ENCODE measurements at regions not wholly inside any gene's neighbourhood (a gene's known extent, or its start where the extent isn't known, plus 50 kb on each side); places are given as distances from the start of the nearest gene placed in this dataset.

DNA sequence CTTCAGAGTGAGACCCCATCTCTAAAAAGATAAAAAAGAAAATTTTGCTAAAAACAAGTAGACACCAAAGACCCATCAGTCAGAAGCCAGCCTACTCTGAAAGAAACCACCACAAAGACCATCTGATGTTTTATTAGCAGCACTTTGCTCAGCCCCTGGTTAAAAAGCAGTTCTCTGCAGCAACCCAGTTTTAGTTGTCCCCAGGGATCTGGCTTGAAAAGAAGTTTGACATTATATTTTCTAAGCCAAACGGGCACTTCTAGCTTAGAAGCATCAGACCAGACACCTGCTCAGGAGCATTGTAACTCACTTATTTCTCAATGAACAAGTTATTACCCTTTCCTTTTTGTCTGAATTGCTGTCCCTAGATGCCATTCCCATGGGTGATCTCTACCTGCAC, 164.2 kb upstream of the ETAA1 start:
- TF ChIP-seq, protein P1, sequence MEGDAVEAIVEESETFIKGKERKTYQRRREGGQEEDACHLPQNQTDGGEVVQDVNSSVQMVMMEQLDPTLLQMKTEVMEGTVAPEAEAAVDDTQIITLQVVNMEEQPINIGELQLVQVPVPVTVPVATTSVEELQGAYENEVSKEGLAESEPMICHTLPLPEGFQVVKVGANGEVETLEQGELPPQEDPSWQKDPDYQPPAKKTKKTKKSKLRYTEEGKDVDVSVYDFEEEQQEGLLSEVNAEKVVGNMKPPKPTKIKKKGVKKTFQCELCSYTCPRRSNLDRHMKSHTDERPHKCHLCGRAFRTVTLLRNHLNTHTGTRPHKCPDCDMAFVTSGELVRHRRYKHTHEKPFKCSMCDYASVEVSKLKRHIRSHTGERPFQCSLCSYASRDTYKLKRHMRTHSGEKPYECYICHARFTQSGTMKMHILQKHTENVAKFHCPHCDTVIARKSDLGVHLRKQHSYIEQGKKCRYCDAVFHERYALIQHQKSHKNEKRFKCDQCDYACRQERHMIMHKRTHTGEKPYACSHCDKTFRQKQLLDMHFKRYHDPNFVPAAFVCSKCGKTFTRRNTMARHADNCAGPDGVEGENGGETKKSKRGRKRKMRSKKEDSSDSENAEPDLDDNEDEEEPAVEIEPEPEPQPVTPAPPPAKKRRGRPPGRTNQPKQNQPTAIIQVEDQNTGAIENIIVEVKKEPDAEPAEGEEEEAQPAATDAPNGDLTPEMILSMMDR (IDR thresholded peaks at IDR 0.05), result no peak
- H3K4me3 ChIP-seq, result no peak overlapping the region
- no peaks in the 10 kb centered on the region for H3K36me3 ChIP-seq
- H3K9me3 ChIP-seq, result no peaks in the 10 kb centered on the region
- intact Hi-C loops (cut with DNase I; ENCODE audit: low total_unique reads), result no loop called here
- no peaks in the 10 kb centered on the region for H3K27me3 ChIP-seq
- no peak for DNase-seq
- no peaks in the 10 kb centered on the region for H3K4me1 ChIP-seq
- H3K27ac ChIP-seq, result no peak overlapping the region

DNA sequence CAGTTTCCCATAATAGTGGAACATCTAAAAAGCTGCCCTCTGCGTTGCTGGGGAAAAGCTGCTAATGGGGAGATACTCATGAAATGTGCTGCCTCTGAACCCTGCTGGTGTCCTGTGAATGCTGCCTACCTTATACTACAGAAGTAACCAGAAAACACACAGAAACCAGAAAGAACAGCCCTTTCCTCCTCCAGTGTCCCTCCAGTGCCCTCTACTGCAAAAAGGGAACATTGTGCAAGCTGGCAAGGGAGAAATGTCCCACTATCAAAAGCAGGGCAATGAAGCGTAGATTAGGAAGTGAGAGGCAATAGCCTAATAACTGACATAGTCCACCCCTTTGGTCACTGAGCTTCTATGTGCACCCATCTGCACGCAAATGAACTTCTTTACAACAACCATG, 162.7 kb upstream of the ETAA1 start:
- TF ChIP-seq, protein P1 (IDR thresholded peaks at IDR 0.05), result peak in 1 of 2 experiments; percentile 19
- Histone ChIP-seq H3K4me3 (no peak overlapping the region), H3K36me3 (no peaks in the 10 kb centered on the region), H3K27me3 (no peaks in the 10 kb centered on the region), H3K27ac (no peak overlapping the region), H3K9me3 (no peaks in the 10 kb centered on the region), H3K4me1 (no peaks in the 10 kb centered on the region)
- intact Hi-C loops (cut with DNase I; ENCODE audit: low total_unique reads), result no loop called here
- DNase-seq, result no peak

DNA sequence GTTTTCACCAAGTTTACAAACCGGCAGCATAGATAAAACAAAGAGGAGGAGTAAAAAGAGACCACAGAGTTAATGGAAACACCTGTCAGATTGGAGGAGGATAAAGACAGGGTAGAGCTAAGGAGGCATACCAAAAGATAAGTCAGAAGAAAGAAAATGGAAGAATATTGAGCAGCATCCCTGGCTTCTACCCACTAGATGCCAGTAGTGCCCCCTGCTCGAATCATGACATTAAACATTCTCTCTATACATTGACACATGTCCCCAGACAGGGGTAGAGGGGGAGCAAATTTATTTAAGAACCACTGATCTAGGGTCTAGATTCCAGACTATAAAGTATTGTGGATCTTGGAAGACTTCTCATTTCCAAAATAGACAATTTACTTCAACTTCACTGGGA, 159.8 kb upstream of the ETAA1 start:
- H3K4me1 ChIP-seq, result no peaks in the 10 kb centered on the region
- no peaks in the 10 kb centered on the region for H3K36me3 ChIP-seq
- intact Hi-C loops (cut with DNase I; ENCODE audit: low total_unique reads), result no loop called here
- H3K4me3 ChIP-seq, result no peak overlapping the region
- no peaks in the 10 kb centered on the region for H3K9me3 ChIP-seq
- TF ChIP-seq, protein P1 (IDR thresholded peaks at IDR 0.05), result no peak
- DNase-seq, result no peak
- no peak overlapping the region for H3K27ac ChIP-seq
- H3K27me3 ChIP-seq, result no peaks in the 10 kb centered on the region

DNA sequence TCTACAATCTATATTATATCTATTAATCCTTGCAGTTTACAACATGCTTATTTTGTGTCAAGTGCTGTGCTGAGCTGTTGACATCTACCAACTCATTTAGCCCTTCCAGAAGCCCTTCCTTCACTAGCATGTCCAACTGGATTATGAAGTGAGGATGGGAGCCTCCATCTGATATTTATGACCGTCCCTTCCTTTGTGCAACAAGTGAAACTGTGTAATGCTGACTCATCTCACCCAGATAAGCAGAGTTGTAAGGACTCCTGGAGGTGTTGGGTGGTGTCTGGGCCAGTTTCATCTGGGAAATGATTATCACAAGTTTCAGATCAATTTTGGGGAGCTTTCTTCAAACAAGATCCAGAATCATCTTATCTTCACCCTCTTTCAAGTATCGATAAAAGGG, 156.6 kb upstream of the ETAA1 start:
- Histone ChIP-seq H3K36me3 (no peaks in the 10 kb centered on the region), H3K9me3 (no peaks in the 10 kb centered on the region), H3K27me3 (no peaks in the 10 kb centered on the region), H3K4me1 (no peaks in the 10 kb centered on the region), H3K4me3 (no peak overlapping the region), H3K27ac (no peak overlapping the region)
- no peak for DNase-seq
- TF ChIP-seq, protein P1 (IDR thresholded peaks at IDR 0.05), result no peak
- intact Hi-C loops (cut with DNase I; ENCODE audit: low total_unique reads), result no loop called here

DNA sequence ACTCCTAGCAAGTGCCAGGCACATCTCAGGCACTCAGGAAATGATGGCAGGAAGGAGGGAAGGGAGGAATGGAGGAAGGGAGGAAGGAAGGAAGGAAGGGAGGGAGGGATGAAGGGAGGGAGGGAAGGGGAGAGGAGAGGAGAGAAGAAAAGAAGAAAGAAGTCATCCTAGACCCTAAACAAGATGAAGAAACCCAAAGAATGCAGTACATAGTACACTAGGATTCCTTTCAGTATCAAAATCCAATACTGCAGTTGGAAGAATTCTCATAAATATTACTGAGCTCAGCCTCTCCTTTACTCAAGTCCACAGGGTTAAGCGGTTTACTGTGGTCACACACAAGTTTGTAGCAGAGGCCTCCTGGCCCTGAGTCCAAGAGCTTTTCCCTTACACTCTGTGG, 155.7 kb upstream of the ETAA1 start:
- Histone ChIP-seq H3K36me3 (no peaks in the 10 kb centered on the region), H3K27me3 (no peaks in the 10 kb centered on the region), H3K27ac (no peak overlapping the region), H3K9me3 (no peaks in the 10 kb centered on the region), H3K4me1 (no peaks in the 10 kb centered on the region), H3K4me3 (no peak overlapping the region)
- no peak for DNase-seq
- TF ChIP-seq, protein P1 (IDR thresholded peaks at IDR 0.05), result no peak
- intact Hi-C loops (cut with DNase I; ENCODE audit: low total_unique reads), result no loop called here

DNA sequence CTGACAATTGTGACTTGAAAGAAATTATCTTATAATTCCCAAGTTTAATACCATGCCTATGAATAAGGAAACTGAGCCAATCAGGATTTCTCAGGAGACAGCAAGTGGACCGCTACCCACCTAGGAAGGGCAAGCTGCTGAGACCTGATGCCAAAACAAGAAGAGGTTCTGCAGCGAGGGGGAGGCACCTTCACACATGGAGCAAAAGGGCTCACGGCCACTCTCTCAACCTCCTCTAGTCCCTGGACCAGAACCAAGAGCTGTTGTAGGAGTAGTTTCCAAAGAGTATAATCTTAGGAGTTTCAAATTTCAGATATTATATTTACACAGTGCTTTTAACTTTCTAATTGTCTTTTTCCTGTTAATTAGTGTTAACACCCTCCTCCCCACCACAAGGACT, 154.7 kb upstream of the ETAA1 start:
- H3K4me1 ChIP-seq, result no peaks in the 10 kb centered on the region
- DNase-seq, result no peak
- TF ChIP-seq, protein P1 (IDR thresholded peaks at IDR 0.05), result no peak
- intact Hi-C loops (cut with DNase I; ENCODE audit: low total_unique reads), result no loop called here
- H3K36me3 ChIP-seq, result no peaks in the 10 kb centered on the region
- no peaks in the 10 kb centered on the region for H3K27me3 ChIP-seq
- H3K27ac ChIP-seq, result no peak overlapping the region
- H3K4me3 ChIP-seq, result no peak overlapping the region
- no peaks in the 10 kb centered on the region for H3K9me3 ChIP-seq

Data from tibial artery (tissue), 4 donors.